Heart right ventricle (tissue), 16 donors: ENCODE measurements at regions not wholly inside any gene's neighbourhood (a gene's known extent, or its start where the extent isn't known, plus 50 kb on each side); places are given as distances from the start of the nearest gene placed in this dataset.

Source experiments
- ATAC-seq, 8 donors: fragments of 200-7000 bp; cut with Tn5 transposase; one replicate each; pipeline ENCODE4 v1.9.1; 2020; ENCODE audit warnings: mild to moderate bottlenecking in 8 of 8, moderate library complexity in 8 of 8, moderate number of reproducible peaks in 1 of 8
- DNase-seq, 2 donors: peaks; one replicate each; pipeline ENCODE4 v3.0.0-alpha.2; 2020
- H3K27ac ChIP-seq, 10 donors: fragments of 200-600 bp; sonication (generic) in 2 of 10; one replicate each; pipeline versions ENCODE4 v1.5.0 to v1.8.0; 2020 to 2022; ENCODE audit warnings: mild to moderate bottlenecking in 3 of 10
- H3K27me3 ChIP-seq, 7 donors: fragments of 200-600 bp; one replicate each; pipeline ENCODE4 v1.8.0; 2021 to 2022; ENCODE audit warnings: mild to moderate bottlenecking in 2 of 7
- H3K36me3 ChIP-seq, 9 donors: fragments of 200-600 bp; sonication (generic) in 1 of 9; one replicate each; pipeline versions ENCODE4 v1.5.0 to v1.8.0; 2020 to 2022; ENCODE audit warnings: mild to moderate bottlenecking in 2 of 9
- H3K4me1 ChIP-seq, 9 donors: fragments of 200-600 bp; sonication (generic) in 1 of 9; one replicate each; pipeline versions ENCODE4 v1.5.0 to v1.8.0; 2020 to 2022; ENCODE audit warnings: mild to moderate bottlenecking in 4 of 9
- H3K4me3 ChIP-seq, 10 donors: fragments of 200-600 bp; sonication (generic) in 2 of 10; one replicate each; pipeline versions ENCODE4 v1.5.0 to v1.8.0; 2020 to 2022; ENCODE audit warnings: mild to moderate bottlenecking in 7 of 10, moderate library complexity in 2 of 10
- H3K9me3 ChIP-seq, 11 donors: fragments of 200-600 bp in 10 of 11; sonication (generic) in 2 of 11; one replicate each; pipeline versions ENCODE4 v1.5.0 to v1.8.0; 2013 to 2022; ENCODE audit warnings: mild to moderate bottlenecking in 2 of 11, control low read depth in 1 of 11, moderate library complexity in 1 of 11
- CTCF ChIP-seq, 9 donors: fragments of 200-600 bp; sonication (generic) in 2 of 9; IDR thresholded peaks; one replicate each; pipeline versions ENCODE4 v1.5.0 to v1.8.0; 2021 to 2022; ENCODE audit warnings: antibody characterized with exemption in 9 of 9, mild to moderate bottlenecking in 5 of 9, moderate library complexity in 1 of 9
- WGBS, 2 donors: extraction: QIAGEN DNeasy Blood & Tissue Kit; methylation state at CpG; one replicate each; pipeline ENCODE4 v1.1.7; 2013; ENCODE audit warnings: inconsistent platforms in 1 of 2; 5-methylcytosine and 5-hydroxymethylcytosine counted together
- intact Hi-C, 10 donors: fragments of 100-400 bp; cut with DNase I; formaldehyde crosslinking; loops; one replicate each; pipeline versions ENCODE4 v1.11.1 to v1.14.2; 2022
- donor health status: Arrhythmogenic right ventricular cardiomyopathy.
- donor health status: ischemic (EF 13 %, LVEDD 7.1; RV severe dilation, severe dysfunction).
- donor health status: healthy with polysubstance abuse.
- donor health status: DM: no; HTN: yes; CAD: no.
- donor health status: DM: no; HTN: no; CAD: no.
- donor health status: ischemic (EF 25% LVEDD 6.9; RV normal size, moderate dysfunction).
- donor health status: ischemic (EF 25% LVEDD 5.7; RV mildly dilated, moderate dysfunction).
- donor health status: healthy.
- donor health status: DM: yes; HTN: yes; CAD: no.
- donor health status: Ischemic cardiomyopathy.
- donor health status: ischemic (EF 35%, LVEDD 5.7; RV mildly dilated, moderate dysfunction).
- donor health status: nonischemic (EF 11% LVEDD 7.7; RV severe dilation, severe dysfunction).
- donor health status: DM: yes; HTN: yes; CAD: no.
- donor health status: PGD.
- donor health status: ischemic (EF 29% LVEDD 5.4; RV normal size, mild dysfunction).
- donor health status: nonischemic (EF 23%, LVEDD 6.1; RV moderate dilation, normal function).

GRCh38 chr3:20537234-20537633, 351.2 kb upstream of the SGO1 start:
- no peaks in the 10 kb centered on the region for H3K4me1 ChIP-seq
- no peak overlapping the region for H3K4me3 ChIP-seq
- DNase-seq (no peak), ATAC-seq (no peak)
- H3K27ac ChIP-seq = no peak overlapping the region
- intact Hi-C loops = no loop called here
- H3K27me3 ChIP-seq = no peaks in the 10 kb centered on the region
- no peaks in the 10 kb centered on the region for H3K9me3 ChIP-seq
- no peak for TF ChIP-seq CTCF (IDR thresholded peaks at IDR 0.05)
- WGBS, 2 donors = 54 to 65% methylated on average over 3 of the region's 3 CpGs
- H3K36me3 ChIP-seq = no peaks in the 10 kb centered on the region

DNA sequence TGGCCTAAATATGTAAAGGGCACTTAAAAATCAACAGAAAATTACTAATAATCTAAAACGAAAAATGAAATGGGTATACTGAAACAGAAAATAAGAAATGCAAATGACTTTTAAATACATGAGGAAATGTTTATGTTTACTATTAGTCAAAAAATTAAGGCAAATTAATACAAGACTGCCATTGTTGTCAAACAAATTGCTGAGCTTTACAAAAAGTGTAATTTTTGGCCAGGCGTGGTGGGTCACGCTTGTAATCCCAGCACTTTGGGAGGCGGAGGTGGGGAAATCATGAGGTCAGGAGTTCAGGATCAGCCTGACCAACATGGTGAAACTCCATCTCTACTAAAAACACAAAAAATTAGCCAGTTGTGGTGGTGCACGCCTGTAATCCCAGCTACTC, 343.9 kb upstream of the SGO1 start:
- H3K36me3 ChIP-seq = no peaks in the 10 kb centered on the region
- H3K9me3 ChIP-seq = no peaks in the 10 kb centered on the region
- 76 to 94% methylated on average over 5 of the region's 5 CpGs for WGBS, 2 donors
- no peaks in the 10 kb centered on the region for H3K27me3 ChIP-seq
- TF ChIP-seq CTCF (IDR thresholded peaks at IDR 0.05) = no peak
- no peak overlapping the region for H3K27ac ChIP-seq
- no peak for DNase-seq
- H3K4me3 ChIP-seq = no peak overlapping the region
- ATAC-seq = no peak
- no peaks in the 10 kb centered on the region for H3K4me1 ChIP-seq
- intact Hi-C loops = no loop called here

DNA sequence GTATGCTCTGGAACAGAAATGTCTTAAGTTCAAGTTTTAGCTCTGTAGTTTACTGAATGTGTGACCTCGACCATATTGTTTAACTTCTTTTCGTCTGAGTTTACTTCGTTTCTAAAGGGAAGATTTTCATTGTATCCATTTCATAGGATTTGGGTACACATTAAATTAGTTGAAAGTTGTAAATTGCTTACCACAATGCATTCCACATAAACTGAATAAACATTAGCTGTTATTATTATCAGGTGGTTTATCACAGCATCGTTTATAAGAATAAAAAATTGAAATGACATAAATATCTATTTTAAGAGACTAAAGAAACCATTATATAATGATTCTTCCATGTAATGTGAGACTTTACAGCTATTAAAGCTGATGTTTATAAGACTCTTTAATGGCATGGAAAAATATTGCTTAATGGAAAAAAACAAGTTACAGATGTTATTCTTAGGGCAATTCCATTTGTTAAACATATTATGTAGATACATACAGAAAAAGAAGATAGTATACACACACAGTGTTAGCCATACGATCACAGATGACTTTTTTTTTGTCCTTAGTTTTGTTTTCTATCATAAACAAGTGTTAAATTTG, 342.3 kb upstream of the SGO1 start:
- WGBS, 2 donors = 80 to 82% methylated on average over 5 of the region's 5 CpGs
- intact Hi-C loops = no loop called here
- no peak for TF ChIP-seq CTCF (IDR thresholded peaks at IDR 0.05)

GRCh38 chr3:20527368-20527767, 341.4 kb upstream of the SGO1 start:
- ATAC-seq (no peak), DNase-seq (no peak)
- no peak overlapping the region for H3K4me3 ChIP-seq
- WGBS, 2 donors = 66 to 78% methylated on average over 1 of the region's 1 CpG
- TF ChIP-seq CTCF (IDR thresholded peaks at IDR 0.05) = no peak
- H3K36me3 ChIP-seq = no peaks in the 10 kb centered on the region
- H3K9me3 ChIP-seq = peaks cover 0 to 9% (median 0%) of the 10 kb centered on the region in 11 donors
- H3K27ac ChIP-seq = no peak overlapping the region
- intact Hi-C loops = no loop called here
- H3K4me1 ChIP-seq = no peaks in the 10 kb centered on the region
- H3K27me3 ChIP-seq = no peaks in the 10 kb centered on the region

More for the DNA sequence above, 342.3 kb upstream of the SGO1 start:
- Histone ChIP-seq H3K27ac (no peak overlapping the region), H3K36me3 (no peaks in the 10 kb centered on the region), H3K4me3 (no peak overlapping the region), H3K4me1 (no peaks in the 10 kb centered on the region), H3K9me3 (peaks cover 0 to under 1% (median 0%) of the 10 kb centered on the region in 11 donors), H3K27me3 (no peaks in the 10 kb centered on the region)
- no peak for ATAC-seq
- DNase-seq = no peak
